Cardiac muscle cell (in vitro differentiated cells and primary cell): ENCODE measurements at regions not wholly inside any gene's neighbourhood (a gene's known extent, or its start where the extent isn't known, plus 50 kb on each side); places are given as distances from the start of the nearest gene placed in this dataset.

ENCODE experiments used
- DNase-seq, 2 donors: peaks; one replicate each; pipeline versions ENCODE4 v3.0.0 to v3.0.0-alpha.2; 2010 to 2017; ENCODE audit warnings: low read depth in 1 of 2, low spot score in 1 of 2
- H3K27ac ChIP-seq: fragments of 200-600 bp; sonication (generic); 2 replicates; pipeline ENCODE4 v1.5.1; 2016
- H3K27me3 ChIP-seq: fragments of 200-600 bp; sonication (generic); 2 replicates; pipeline ENCODE4 v1.6.0; 2016; ENCODE audit warnings: control low read depth
- H3K36me3 ChIP-seq: fragments of 200-600 bp; sonication (generic); 2 replicates; pipeline ENCODE4 v1.5.1; 2016; ENCODE audit warnings: control low read depth
- H3K4me1 ChIP-seq: fragments of 200-600 bp; sonication (generic); 2 replicates; pipeline ENCODE4 v1.8.1; 2017; ENCODE audit warnings: low read depth, mild to moderate bottlenecking, mixed run types
- H3K4me3 ChIP-seq: fragments of 200-600 bp; sonication (generic); 2 replicates; pipeline ENCODE4 v1.5.1; 2016; ENCODE audit warnings: mild to moderate bottlenecking
- H3K9me3 ChIP-seq: fragments of 200-600 bp; sonication (generic); 2 replicates; pipeline ENCODE4 v1.5.1; 2017; ENCODE audit warnings: low read depth, mild to moderate bottlenecking, control low read depth
- CTCF ChIP-seq: IDR thresholded peaks from 2 replicates; pipeline ENCODE4 v1.5.1; 2012; ENCODE audit warnings: low read depth, mild to moderate bottlenecking, low read length

DNA sequence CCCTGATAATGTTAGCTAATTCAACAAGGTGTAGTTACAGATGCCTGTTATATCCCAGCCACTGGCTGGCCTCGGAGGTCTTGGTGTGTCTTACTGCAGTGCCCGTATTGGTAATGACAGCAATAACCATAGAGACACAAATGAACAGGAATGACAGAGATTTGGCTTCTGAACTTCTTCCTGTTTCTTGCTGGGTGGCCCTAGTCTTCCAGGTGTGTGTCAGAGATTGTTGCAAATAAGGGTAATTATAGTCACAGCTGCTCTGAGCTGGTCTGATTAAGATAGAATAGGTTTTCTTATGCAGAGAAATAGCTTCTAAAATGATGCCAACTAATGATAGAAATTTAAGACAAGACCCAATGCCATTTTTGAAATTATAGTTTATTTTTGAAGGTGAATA is 64.1 kb upstream of the MAD2L1 start:
- H3K4me3 ChIP-seq = no peak overlapping the region
- no peaks in the 10 kb centered on the region for H3K36me3 ChIP-seq
- H3K27ac ChIP-seq = no peak overlapping the region
- TF ChIP-seq CTCF = no peak
- no peaks in the 10 kb centered on the region for H3K9me3 ChIP-seq
- no peaks in the 10 kb centered on the region for H3K4me1 ChIP-seq
- no peaks in the 10 kb centered on the region for H3K27me3 ChIP-seq
- no peak for DNase-seq
